ENCODE measurements at regions not wholly inside any gene's neighbourhood (a gene's known extent, or its start where the extent isn't known, plus 50 kb on each side); places are given as distances from the start of the nearest gene placed in this dataset.

DNA sequence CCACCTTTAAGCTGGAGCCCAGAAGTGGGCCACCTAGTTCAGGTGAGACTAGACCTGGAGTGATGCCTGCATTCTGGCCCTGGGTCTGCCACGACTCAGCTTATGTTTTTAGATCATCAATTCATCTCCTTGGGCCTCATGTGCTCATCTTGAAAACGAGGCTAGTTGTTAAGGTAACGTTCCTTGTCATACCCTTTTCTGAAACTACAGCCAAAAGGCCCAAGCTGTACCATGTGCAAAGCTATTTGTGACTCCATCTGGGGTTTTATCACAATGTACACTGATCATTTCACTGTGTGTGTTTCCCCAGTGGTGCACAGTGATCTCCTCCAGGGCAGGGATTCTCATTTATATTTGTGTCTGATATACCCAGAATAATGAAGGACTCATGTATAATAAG is 138.4 kb upstream of the COPS8 start:
- H3K4me3 Mint-ChIP-seq = no peak overlapping the region
- no peaks in the 10 kb centered on the region for H3K9me3 Mint-ChIP-seq
- no peaks in the 10 kb centered on the region for H3K4me1 Mint-ChIP-seq (ENCODE audit: low read depth)
- TF ChIP-seq, protein P1, sequence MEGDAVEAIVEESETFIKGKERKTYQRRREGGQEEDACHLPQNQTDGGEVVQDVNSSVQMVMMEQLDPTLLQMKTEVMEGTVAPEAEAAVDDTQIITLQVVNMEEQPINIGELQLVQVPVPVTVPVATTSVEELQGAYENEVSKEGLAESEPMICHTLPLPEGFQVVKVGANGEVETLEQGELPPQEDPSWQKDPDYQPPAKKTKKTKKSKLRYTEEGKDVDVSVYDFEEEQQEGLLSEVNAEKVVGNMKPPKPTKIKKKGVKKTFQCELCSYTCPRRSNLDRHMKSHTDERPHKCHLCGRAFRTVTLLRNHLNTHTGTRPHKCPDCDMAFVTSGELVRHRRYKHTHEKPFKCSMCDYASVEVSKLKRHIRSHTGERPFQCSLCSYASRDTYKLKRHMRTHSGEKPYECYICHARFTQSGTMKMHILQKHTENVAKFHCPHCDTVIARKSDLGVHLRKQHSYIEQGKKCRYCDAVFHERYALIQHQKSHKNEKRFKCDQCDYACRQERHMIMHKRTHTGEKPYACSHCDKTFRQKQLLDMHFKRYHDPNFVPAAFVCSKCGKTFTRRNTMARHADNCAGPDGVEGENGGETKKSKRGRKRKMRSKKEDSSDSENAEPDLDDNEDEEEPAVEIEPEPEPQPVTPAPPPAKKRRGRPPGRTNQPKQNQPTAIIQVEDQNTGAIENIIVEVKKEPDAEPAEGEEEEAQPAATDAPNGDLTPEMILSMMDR (IDR thresholded peaks at IDR 0.05) = no peak
- H3K27ac Mint-ChIP-seq = no peak overlapping the region
- peaks cover 15% of the 10 kb centered on the region for H3K27me3 Mint-ChIP-seq (ENCODE audit: insufficient read depth)
- no peak for DNase-seq
- H3K36me3 Mint-ChIP-seq (ENCODE audit: low read depth) = no peaks in the 10 kb centered on the region

DNA sequence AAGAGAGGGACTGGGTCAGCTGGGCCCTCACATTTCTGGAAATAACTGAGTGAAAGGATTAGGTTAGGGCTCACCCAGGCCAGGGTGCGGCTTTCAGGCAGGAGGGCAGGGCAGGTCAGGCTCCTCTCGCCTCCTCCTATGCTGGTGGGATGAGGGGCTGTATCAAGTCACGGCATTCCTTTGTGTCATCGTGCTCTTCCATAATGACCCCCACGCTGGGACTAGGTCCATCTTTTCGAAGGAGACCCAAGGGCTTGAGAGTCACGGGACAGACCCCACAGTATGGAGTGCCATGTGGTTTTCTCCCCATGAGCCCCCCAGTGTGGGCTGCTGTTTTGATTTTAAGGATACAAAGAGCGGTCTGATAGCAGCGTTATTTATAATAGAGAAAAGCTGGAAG is 137.8 kb upstream of the COPS8 start:
- H3K27ac Mint-ChIP-seq = no peak overlapping the region
- TF ChIP-seq, protein P1 (IDR thresholded peaks at IDR 0.05) = no peak
- no peaks in the 10 kb centered on the region for H3K36me3 Mint-ChIP-seq (ENCODE audit: low read depth)
- no peak overlapping the region for H3K4me3 Mint-ChIP-seq
- H3K4me1 Mint-ChIP-seq (ENCODE audit: low read depth) = no peaks in the 10 kb centered on the region
- DNase-seq = no peak
- peaks cover 15% of the 10 kb centered on the region for H3K27me3 Mint-ChIP-seq (ENCODE audit: insufficient read depth)
- no peaks in the 10 kb centered on the region for H3K9me3 Mint-ChIP-seq

GRCh38 chr2:236949089-236949905 is 136.4 kb upstream of the COPS8 start:
- Mint-ChIP-seq H3K4me3 (no peak overlapping the region), H3K36me3 (ENCODE audit: low read depth) (no peaks in the 10 kb centered on the region), H3K27me3 (ENCODE audit: insufficient read depth) (peaks cover 19% of the 10 kb centered on the region), H3K4me1 (ENCODE audit: low read depth) (no peaks in the 10 kb centered on the region), H3K27ac (no peak overlapping the region), H3K9me3 (no peaks in the 10 kb centered on the region)
- DNase-seq = no peak
- TF ChIP-seq, protein P1 (IDR thresholded peaks at IDR 0.05) = no peak

DNA sequence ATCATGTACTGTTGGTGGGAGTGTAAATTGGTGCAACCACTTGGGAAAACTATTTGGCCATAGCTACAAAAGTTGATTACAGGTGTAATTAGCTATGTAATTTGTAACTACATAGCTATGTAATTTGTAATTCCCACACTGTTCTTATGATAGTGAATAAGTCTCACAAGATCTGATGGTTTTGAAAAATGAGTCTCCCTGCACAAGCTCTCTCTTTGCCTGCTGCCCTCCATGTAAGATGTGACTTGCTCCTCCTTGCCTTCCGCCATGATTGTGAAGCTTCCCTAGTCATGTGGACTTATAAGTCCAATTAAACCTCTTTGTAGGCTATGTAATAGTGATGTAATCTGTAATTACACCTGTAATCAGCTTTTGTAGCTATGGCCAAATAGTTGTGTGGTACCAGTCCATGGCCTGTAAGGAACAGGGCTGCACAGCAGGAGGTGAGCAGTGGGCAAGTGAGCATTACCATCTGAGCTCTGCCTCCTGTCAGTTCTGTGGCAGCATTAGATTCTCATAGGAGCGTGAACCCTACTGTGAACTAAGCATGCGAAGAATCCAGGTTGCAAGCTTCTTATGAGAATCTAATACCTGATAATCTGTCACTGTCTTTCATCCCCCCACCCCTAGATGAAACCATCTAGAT is 133.7 kb upstream of the COPS8 start:
- Mint-ChIP-seq H3K4me3 (no peak overlapping the region), H3K27ac (no peak overlapping the region), H3K36me3 (ENCODE audit: low read depth) (no peaks in the 10 kb centered on the region), H3K27me3 (ENCODE audit: insufficient read depth) (peaks cover 22% of the 10 kb centered on the region), H3K4me1 (ENCODE audit: low read depth) (no peaks in the 10 kb centered on the region), H3K9me3 (no peaks in the 10 kb centered on the region)
- no peak for DNase-seq
- TF ChIP-seq, protein P1 (IDR thresholded peaks at IDR 0.05) = no peak

DNA sequence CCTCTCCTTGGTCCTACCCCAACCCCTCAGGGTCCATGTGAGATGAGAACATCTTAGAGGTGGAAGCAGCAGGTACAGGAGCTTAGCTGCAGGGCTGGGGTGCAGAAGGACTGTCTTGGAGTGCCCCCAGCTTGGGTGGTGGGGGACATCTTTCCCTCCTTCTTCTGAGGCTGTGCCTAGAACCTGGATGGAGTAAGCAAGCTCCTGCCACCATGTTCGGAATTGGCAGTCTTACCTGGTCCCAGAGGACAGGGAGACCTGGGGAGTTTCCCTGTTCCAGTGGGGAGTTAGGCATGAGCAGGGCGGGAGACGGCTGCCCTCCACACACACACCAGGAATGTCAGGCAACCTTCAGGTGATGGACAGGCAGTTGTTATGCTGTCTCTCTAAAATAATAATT is 131.0 kb upstream of the COPS8 start:
- Mint-ChIP-seq H3K9me3 (no peaks in the 10 kb centered on the region), H3K4me3 (no peak overlapping the region), H3K27ac (no peak overlapping the region), H3K36me3 (ENCODE audit: low read depth) (no peaks in the 10 kb centered on the region), H3K4me1 (ENCODE audit: low read depth) (no peaks in the 10 kb centered on the region), H3K27me3 (ENCODE audit: insufficient read depth) (peaks cover 14% of the 10 kb centered on the region)
- TF ChIP-seq, protein P1 (IDR thresholded peaks at IDR 0.05) = no peak
- no peak for DNase-seq

All from HFFc6 (cell line).